ENCODE measurements at regions not wholly inside any gene's neighbourhood (a gene's known extent, or its start where the extent isn't known, plus 50 kb on each side); places are given as distances from the start of the nearest gene placed in this dataset.

GRCh38 chrX:10086676-10087075 is 70.1 kb upstream of the CLCN4 start:
- ChIA-PET CTCF (ENCODE audit: unreplicated experiment) (no interaction called here), POLR2A (interaction anchor here (0.8 kb wide), 1 partner anchor 11 kb away, joined by 5 read pairs; no protein-coding TSS in a partner anchor)
- H3K4me1 ChIP-seq (ENCODE audit: insufficient read depth, low read length, poor library complexity, severe bottlenecking): peaks cover 86% of the 10 kb centered on the region

GRCh38 chrX:10087391-10087790 is 69.4 kb upstream of the CLCN4 start:
- no TSS peak for BruUV-seq (replicated peaks)

More at GRCh38 chrX:10086676-10087075, 70.1 kb upstream of the CLCN4 start:
- Histone ChIP-seq H3K4me3 (ENCODE audit: low read depth, low read length, poor library complexity, severe bottlenecking) (no peak overlapping the region), H4K20me1 (ENCODE audit: insufficient read depth, low read length) (no peaks in the 10 kb centered on the region), H3K9me2 (ENCODE audit: insufficient read depth, low read length) (no peaks in the 10 kb centered on the region), H2AFZ (ENCODE audit: low read length) (no peak overlapping the region), H3K4me2 (ENCODE audit: low read length) (peak overlapping the region; percentile 55), H3K9me3 (ENCODE audit: low read length) (no peaks in the 10 kb centered on the region), H3K36me3 (ENCODE audit: insufficient read depth, low read length) (peaks cover 12% of the 10 kb centered on the region), H3K27ac (ENCODE audit: low read depth, low read length, poor library complexity, severe bottlenecking) (peak overlapping the region; percentile 7), H3K79me2 (ENCODE audit: insufficient read depth, low read depth, low read length) (peaks cover 4% of the 10 kb centered on the region; the same call in 1 of the 2 replicates)
- intact Hi-C loops (cut with micrococcal nuclease; ENCODE audit: unreplicated experiment): no loop called here
- DNase-seq (ENCODE audit: low spot score): no peak
- no peak for TF ChIP-seq EZH2phosphoT487 (IDR thresholded peaks at IDR 0.05; ENCODE audit: borderline replicate concordance, low read depth, low read length)
- no peak for TF ChIP-seq CTCF (conservative IDR thresholded peaks at IDR 0.05; ENCODE audit: low read length)
- no TSS peak for BruUV-seq (replicated peaks)

More at GRCh38 chrX:10087391-10087790, 69.4 kb upstream of the CLCN4 start:
- Histone ChIP-seq H3K36me3 (ENCODE audit: insufficient read depth, low read length) (peaks cover 13% of the 10 kb centered on the region), H2AFZ (ENCODE audit: low read length) (no peak overlapping the region), H4K20me1 (ENCODE audit: insufficient read depth, low read length) (no peaks in the 10 kb centered on the region), H3K9me3 (ENCODE audit: low read length) (no peaks in the 10 kb centered on the region), H3K4me1 (ENCODE audit: insufficient read depth, low read length, poor library complexity, severe bottlenecking) (peaks cover 82% of the 10 kb centered on the region), H3K4me2 (ENCODE audit: low read length) (peak overlapping the region; percentile 55), H3K79me2 (ENCODE audit: insufficient read depth, low read depth, low read length) (peaks cover 4% of the 10 kb centered on the region; the same call in 1 of the 2 replicates), H3K9me2 (ENCODE audit: insufficient read depth, low read length) (no peaks in the 10 kb centered on the region), H3K4me3 (ENCODE audit: low read depth, low read length, poor library complexity, severe bottlenecking) (no peak overlapping the region), H3K27ac (ENCODE audit: low read depth, low read length, poor library complexity, severe bottlenecking) (peak overlapping the region; percentile 7)
- ChIA-PET CTCF (ENCODE audit: unreplicated experiment) (no interaction called here), POLR2A (interaction anchor here (2.6 kb wide), 1 partner anchor 9 kb away, joined by 6 read pairs; no protein-coding TSS in a partner anchor)
- no peak for TF ChIP-seq CTCF (conservative IDR thresholded peaks at IDR 0.05; ENCODE audit: low read length)
- TF ChIP-seq EZH2phosphoT487 (IDR thresholded peaks at IDR 0.05; ENCODE audit: borderline replicate concordance, low read depth, low read length): no peak
- DNase-seq (ENCODE audit: low spot score): no peak
- intact Hi-C loops (cut with micrococcal nuclease; ENCODE audit: unreplicated experiment): no loop called here
